Dedifferentiated amniotic fluid mesenchymal stem cell (primary cell): ENCODE measurements at regions not wholly inside any gene's neighbourhood (a gene's known extent, or its start where the extent isn't known, plus 50 kb on each side); places are given as distances from the start of the nearest gene placed in this dataset.

Source experiments
- DNase-seq: peaks from one replicate; pipeline ENCODE4 v3.0.0-alpha.2; 2016; ENCODE audit errors: extremely low spot score

GRCh38 chr7:67678419-67678818, 681.8 kb downstream of the TYW1 start:
- DNase-seq: no peak

- no peak for DNase-seq
Observed at GRCh38 chr7:67683628-67684027, 687.0 kb downstream of the TYW1 start.

- no peak for DNase-seq
Observed at GRCh38 chr7:67690700-67691099, 694.1 kb downstream of the TYW1 start.

- no peak for DNase-seq
Observed at GRCh38 chr7:67692425-67692824, 695.8 kb downstream of the TYW1 start.

- no peak for DNase-seq
Observed at GRCh38 chr7:67696124-67696523, 699.5 kb downstream of the TYW1 start.

- DNase-seq: no peak
Observed at GRCh38 chr7:67696878-67697277, 700.2 kb downstream of the TYW1 start.

- no peak for DNase-seq
Observed at GRCh38 chr7:67698354-67698753, 701.7 kb downstream of the TYW1 start.

GRCh38 chr7:67705850-67706249, 709.2 kb downstream of the TYW1 start:
- DNase-seq: no peak

- DNase-seq: no peak
Observed at GRCh38 chr7:67711706-67712105, 715.1 kb downstream of the TYW1 start.

- DNase-seq: no peak
Observed at GRCh38 chr7:67713451-67714056, 716.9 kb downstream of the TYW1 start.

- DNase-seq: no peak
Observed at GRCh38 chr7:67716729-67717128, 720.1 kb downstream of the TYW1 start.

- DNase-seq: no peak
Observed at GRCh38 chr7:67723591-67723990, 727.0 kb downstream of the TYW1 start.

GRCh38 chr7:67724435-67724834, 727.8 kb downstream of the TYW1 start:
- DNase-seq: no peak

GRCh38 chr7:67724955-67725354, 728.3 kb downstream of the TYW1 start:
- DNase-seq: no peak

GRCh38 chr7:67725423-67725822, 728.8 kb downstream of the TYW1 start:
- DNase-seq: no peak

GRCh38 chr7:67729771-67730170, 733.1 kb downstream of the TYW1 start:
- no peak for DNase-seq

- DNase-seq: no peak
Observed at GRCh38 chr7:67731704-67732103, 735.1 kb downstream of the TYW1 start.

- no peak for DNase-seq
Observed at GRCh38 chr7:67732898-67733297, 736.3 kb downstream of the TYW1 start.

GRCh38 chr7:67738145-67738544, 741.5 kb downstream of the TYW1 start:
- DNase-seq: no peak

GRCh38 chr7:67738958-67739357, 742.3 kb downstream of the TYW1 start:
- peak; percentile 36 for DNase-seq

- DNase-seq: no peak
Observed at GRCh38 chr7:67743501-67743900, 746.9 kb downstream of the TYW1 start.

- DNase-seq: no peak
Observed at GRCh38 chr7:67752227-67752626, 755.6 kb downstream of the TYW1 start.

GRCh38 chr7:67753891-67754290, 757.3 kb downstream of the TYW1 start:
- no peak for DNase-seq

- DNase-seq: no peak
Observed at GRCh38 chr7:67754651-67755050, 758.0 kb downstream of the TYW1 start.
